ENCODE measurements at regions not wholly inside any gene's neighbourhood (a gene's known extent, or its start where the extent isn't known, plus 50 kb on each side); places are given as distances from the start of the nearest gene placed in this dataset.

DNA sequence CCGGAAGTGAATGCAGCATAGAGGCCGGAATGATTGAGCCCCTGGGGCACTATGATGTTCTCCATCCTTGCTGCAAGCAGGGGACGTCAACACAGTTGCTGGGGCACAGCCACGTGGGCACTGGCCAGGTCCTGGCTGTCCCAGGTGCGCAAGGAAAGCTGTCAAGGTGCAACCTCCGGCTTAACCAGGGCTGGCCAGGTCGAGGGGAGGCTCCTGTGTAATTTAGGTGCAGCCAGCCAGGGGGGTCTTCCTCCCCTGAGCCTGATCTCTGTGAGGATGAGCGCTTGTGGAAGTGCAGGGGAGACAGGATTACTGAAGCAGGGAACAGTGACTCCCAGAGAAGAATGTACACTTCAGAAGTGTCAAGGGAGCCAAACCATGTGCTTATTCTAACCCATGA is 852.8 kb upstream of the TMEM132C start:
- DNase-seq (ENCODE audit: low spot score), result no peak

DNA sequence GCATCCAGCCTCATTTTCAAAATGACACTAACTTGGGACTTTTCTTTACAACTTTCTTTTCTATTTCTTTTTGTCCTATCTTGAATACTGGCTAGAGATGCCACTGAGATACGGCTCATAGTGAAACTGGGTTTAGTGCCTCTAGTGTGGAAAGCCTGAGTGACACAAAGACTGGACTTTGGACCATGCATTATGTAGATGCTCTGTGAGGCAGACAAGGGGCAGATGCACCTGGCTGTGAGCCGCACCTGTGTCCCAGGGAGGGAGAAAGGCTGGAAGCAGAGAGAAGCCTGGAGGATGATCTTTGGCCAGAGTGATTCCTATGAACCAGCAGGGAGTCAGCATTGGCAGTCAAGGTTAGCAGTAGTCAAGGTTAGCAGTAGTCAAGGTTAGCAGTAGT is 852.3 kb upstream of the TMEM132C start:
- no peak for DNase-seq (ENCODE audit: low spot score)

DNA sequence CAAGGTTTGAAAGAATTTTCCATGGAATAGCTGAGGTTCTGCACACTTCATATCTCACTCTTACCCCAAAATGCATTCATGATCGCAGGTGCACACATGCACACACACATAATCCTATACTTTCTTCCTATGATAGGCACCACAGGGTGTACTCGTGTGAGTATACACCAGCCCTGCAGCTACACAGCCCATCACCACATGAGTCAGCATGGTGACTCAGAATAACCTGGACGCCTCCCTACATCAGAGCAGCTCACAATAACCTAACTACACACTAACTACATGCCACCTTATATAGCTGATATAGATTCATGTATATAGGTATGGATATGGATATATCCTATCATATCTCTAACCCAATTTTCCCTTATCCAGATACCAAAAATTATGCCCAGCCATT is 850.2 kb upstream of the TMEM132C start:
- DNase-seq (ENCODE audit: low spot score), result no peak

DNA sequence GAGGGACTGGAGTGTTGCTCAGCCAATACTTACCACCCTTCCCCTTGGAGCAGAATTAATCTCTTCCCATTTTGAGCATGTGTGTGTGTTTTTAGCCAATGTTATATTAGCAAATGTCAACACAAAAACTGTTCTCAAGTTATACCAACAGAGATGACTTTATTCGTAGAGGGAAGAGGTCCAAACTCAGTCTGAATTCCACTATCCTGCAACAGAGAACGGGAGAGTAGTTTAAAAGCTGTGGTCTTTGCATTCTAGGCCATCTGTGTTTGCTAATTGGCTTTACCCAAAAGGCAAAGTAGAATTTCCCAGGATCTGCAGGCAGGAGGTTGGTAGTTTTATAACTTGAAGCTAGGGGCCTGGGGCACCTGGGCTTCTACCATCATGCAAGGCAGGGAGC is 847.9 kb upstream of the TMEM132C start:
- DNase-seq (ENCODE audit: low spot score), result no peak

DNA sequence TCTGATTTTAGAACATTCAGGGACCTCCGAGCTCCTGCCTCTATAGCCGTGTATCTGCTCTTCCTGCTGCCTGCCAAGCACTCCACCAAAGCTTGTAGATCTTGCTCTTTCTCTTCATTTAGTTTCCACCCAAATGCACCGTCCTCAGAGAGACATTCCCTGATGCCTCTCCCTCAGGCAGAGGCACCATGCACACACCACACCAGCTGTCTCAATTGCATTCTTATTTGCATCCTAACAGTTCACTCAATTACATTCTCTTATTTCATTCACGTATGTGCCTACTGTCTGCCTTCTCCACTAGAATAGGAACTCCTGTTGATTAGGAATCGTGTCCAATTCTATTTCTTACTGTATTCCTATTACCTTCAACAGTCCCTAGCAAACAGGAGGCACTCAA is 845.4 kb upstream of the TMEM132C start:
- no peak for DNase-seq (ENCODE audit: low spot score)

DNA sequence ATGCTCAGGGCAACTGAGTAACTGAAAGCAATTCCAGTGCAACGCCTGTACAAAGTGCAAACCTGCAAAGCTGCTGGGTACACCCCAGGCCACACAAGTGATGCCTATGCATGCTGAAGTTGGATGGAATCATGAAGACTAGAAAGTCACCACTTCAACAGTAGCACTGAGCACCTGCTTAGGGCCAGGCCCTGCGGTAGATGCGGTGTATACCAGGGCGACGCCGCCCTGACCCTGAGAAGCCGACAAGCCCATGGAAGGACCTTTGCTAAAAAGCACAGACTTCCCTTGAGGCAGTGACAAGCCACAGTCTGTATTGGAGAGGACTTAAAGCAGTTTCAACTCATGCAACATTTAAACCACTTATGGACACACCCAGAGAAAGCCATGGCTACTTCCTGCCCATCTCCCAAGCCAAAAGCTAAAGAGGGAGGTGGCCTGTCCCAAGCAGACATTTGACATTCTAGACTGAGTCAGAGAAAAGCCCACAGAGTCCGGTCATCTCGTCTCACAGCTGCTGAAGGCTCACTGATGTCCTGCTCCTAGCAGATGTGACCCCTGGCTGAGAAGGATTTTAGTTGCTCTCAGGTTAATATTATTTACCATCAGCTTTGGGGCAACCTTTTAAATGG is 843.9 kb upstream of the TMEM132C start:
- no peak for DNase-seq (ENCODE audit: low spot score)

DNA sequence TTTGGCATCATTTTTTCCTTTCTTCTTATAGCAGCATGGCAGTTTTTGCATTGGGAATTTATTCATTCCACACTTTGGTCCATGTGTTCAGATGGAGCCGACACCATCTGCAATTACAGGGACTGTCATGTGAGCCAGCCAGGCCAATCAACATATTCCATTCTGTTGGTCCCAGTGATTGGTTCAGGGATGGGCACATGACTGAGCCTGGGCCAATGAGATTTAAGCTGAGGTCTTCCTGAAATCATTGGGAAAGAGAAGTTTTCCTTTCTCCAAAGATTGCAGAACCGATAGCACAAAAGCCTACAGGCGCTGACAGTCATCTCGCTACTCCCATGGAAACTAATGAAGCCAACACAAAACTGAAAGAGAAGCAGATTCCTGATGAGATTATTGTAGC is 841.5 kb upstream of the TMEM132C start:
- no peak for DNase-seq (ENCODE audit: low spot score)

DNA sequence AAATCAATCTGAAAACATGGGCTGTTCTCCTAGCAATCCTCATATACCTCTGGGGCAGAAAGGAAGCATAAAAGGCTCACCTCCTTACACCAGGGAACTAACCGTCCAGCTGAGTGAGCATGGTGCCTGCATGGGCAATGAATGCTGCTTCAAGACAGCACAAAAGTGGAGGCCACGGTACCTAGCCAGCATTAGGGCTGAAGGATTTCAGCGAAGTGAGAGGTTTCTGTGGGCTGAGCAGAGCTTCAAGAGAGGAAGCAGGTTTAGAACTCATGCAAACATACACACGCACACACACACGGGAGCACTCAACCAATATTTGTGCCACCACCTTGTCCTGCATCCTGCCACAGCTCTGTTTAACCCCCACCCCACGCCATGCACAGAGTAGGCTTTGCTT is 838.5 kb upstream of the TMEM132C start:
- DNase-seq (ENCODE audit: low spot score), result no peak

DNA sequence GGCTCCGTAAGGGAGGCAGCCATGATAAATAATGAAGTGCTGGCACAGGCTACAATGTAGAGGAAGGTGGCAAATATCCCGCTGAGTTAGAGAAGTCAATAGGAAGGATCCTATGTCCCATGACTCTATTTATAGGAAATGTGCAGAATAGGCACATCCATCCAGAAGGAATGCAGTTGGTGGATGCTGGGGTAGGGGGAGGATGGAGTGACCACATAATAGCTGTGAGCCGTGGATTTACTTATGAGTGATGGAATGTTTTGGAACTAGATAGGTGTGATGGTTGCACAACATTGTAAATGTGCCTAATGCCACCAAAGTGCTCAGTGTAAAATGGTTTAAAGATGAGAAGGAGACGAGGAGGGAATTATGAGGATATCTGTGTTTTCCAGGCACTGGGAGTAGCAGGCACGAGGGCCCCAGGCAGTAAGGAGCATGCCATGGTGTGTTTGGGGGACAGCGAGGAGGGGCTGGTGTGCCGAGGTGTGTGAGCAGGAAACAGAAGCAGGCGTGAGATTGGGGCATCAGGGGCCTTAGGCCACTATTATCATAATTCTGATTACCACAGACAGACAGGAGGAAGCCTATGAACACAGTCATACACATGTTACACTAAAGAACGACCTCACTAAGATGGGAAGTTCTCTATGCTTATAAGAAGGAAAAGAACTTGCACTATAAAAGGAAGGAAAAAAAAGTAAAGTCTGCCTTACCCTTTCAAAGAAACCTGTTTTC is 837.3 kb upstream of the TMEM132C start:
- DNase-seq (ENCODE audit: low spot score), result no peak

DNA sequence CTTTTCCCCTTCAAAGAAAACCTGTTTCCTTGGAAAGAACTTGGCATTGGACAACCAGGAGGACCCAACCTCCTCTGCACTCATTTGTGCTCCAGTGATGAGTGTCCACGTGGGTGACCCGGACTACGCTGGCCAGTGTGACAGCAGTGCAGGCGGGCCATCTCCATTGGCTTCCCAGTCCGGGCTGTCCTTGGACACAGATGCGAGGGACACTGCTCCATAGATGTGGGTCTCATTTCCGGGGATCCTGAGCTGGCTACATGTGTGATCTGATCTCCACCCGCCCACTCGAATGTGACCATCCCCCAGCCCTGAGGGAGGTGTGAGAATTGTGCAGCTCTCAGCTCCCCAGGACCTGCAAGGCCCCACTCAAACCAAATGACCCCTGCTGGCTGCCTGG is 836.6 kb upstream of the TMEM132C start:
- DNase-seq (ENCODE audit: low spot score), result no peak

DNA sequence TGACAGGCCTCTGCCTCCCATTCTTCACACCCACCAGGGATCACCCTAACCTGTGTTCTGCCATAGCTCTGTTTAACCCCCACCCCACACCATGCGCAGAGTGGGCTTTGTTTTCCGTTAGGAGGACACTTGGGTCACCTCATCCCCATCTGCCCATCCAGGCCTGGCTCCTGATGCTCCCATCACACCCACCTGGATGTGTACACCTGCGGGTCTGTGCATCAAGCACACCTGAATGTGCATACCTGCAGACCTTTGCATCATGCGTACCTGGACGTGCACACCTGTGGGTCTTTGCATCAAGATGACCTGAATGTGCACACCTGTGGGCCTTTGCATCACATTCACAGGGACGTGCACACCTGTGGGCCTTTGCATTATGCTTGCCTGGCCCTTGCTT is 835.8 kb upstream of the TMEM132C start:
- DNase-seq (ENCODE audit: low spot score), result no peak

DNA sequence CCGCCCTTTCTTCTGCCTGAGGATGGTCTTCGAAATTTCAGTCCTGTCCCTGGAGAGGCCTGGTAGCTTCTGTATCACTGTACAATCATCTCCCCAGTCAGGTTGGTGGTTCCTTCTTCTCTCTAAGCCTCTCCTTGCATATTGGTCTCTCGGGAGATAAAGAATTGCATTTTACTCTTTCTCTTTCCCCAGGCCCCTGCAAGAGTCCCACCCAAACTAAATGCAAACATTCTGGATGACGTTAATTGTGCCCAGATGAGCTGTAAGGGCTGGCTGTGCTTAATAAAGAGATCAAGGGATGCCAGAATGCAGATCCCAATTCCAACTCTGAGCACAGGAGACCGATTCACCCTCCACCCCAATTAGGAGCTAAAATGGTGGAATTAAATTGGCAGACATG is 835.4 kb upstream of the TMEM132C start:
- no peak for DNase-seq (ENCODE audit: low spot score)

DNA sequence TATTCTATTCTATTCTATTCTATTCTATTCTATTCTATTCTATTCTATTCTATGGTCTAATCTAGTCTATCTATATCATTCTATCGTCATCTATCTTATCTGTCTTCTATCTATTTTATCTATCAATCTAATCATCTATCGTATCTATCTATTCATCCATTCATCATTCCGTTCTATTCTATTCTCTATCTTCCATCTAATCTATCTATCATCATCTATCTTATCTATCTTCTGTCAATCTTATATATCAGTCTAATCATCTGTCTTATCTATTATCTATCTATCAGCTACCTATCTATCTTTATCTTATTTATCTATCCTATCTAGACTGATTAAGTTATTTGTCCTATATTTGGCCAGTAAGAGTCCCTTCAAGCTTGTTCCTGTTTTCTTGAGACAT is 831.5 kb upstream of the TMEM132C start:
- DNase-seq (ENCODE audit: low spot score), result no peak

DNA sequence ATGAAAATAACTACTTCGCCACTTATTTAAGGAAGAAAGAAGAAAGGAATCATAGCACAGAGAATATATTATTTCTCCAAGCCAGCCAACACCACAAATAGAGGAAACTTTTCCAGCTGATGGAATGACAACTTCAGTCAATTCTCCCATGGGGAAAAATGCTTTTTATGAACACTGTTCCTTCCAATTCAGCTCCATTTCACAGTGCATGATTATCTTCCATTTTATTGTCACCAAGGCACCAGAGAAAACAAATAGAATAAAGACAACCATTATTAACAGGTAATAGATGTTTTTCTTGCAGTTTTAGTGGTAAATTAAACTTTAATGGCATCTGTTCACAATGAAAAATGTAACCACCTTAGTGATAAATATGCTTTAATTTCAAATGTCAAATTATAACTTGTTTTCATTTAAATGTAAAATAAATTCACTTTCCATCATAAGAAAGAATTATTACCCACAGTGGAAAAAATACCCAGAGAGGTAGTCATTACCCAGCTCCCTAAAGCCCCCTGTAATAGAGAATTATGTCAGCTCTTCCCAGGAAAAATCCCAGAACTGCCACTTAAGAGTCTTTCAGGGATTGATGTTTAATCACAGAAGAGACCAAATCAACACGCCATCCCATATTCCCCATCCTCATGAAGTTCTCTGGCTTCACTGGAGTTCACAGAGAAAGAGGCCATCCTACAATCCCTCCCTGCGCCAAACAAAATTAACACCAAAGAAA is 828.3 kb upstream of the TMEM132C start:
- DNase-seq (ENCODE audit: low spot score), result no peak

DNA sequence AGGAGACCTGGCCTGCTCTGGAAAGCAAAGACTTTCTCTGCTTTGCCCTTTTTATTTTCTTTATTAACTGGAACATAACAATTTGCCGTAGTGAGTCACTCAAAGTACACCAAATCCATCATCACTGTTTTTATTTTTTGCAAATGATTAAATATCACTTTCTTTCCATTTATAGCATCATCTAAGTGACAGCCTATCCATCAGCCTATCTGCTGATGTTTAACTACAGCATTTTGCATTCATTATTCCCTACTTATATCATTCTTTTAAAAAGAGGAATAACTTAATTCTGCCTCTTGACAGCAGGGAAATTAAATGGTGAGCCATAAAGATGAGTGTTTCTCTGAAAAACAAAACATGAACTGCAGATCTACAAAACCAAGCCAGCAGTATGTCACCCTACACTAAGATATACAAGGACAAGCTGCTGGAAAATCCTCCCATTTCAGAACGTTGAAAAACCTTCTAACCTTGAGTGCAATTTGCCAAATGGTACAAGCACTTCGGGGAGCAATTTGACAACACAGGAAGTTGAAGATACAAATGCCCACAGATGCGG is 821.3 kb upstream of the TMEM132C start:
- no peak for DNase-seq (ENCODE audit: low spot score)

DNA sequence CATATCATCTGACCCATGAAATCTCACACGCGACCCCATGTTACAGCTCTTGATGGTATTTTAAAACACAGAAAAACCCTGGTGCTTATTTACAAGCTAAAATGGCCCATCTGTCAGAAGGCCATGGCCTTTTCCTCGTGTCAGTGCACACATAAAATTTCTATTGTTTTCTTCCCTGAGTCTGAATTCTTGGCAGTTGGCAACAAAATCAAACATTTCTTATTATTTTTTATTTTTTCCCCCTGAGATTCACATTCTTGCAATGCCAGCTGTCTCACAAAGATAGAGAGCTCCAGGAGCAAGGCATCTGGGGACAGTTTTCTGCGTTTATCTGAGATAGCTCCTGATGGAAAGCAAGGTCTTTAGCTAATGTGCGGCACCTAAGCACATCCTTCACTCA is 818.1 kb upstream of the TMEM132C start:
- DNase-seq (ENCODE audit: low spot score), result no peak

DNA sequence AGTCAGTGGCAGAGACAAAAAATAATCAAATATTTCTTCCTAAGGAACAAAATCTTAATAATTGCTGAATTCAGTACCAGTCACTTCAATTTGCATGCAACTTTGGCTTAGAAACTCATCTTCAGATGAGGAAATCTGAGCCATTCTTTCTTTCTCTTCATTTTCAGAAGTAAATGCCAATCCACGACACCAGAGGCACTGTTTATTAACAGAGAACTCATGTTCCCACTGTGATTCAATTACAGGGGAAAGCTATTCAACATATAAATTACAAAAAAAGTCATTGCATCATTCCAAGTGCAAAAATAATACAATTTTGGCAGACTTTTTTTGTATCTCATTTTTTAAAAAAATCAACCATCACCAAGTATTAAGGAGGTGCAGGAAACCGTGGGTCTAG is 816.1 kb upstream of the TMEM132C start:
- DNase-seq (ENCODE audit: low spot score), result no peak

DNA sequence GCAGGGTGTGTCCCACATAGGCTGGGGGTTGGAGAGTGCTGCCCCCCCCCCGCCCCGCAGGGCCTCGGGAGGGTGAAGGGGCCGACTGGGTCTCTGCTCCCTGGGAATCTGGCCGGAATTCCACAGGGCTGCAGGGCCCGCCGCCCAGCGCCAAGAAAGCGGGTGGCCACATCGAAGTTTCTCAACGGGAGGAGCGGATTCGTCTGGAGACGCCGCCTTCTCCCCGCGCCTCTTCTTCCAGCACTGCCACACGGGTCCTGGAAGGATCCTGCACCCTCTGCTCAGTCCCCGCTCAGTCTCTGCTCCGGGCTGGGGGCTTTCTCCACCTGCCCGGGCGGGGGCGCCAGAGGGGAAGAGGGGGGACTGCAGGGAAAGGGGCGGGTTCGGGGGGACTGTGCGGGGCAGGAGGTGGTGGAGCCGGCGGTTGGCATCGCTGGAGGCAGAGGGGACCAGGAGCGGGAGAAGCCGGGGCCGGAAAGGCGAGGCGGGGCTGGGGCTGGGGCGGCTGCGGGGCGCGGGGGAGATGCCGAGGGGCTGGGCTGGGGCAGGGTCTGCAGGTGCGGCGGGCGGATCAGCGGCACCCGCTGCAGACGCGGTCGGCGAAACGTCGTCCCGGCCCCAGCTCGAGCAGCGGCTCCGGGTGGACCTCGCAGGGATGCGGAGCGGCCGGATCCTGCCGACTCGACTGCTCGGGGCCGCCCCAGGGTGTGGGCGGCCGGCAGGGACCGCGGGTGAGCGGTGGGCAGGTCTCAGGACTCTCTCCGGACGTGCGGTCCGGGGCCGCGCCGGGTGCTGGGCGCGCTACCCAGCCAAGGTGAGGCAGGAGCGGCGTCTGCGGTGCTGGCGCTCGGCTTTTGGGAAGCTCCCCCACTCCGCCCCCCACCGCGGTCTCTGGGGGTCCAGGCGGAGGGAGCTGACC is 811.4 kb upstream of the TMEM132C start:
- DNase-seq (ENCODE audit: low spot score), result no peak

DNA sequence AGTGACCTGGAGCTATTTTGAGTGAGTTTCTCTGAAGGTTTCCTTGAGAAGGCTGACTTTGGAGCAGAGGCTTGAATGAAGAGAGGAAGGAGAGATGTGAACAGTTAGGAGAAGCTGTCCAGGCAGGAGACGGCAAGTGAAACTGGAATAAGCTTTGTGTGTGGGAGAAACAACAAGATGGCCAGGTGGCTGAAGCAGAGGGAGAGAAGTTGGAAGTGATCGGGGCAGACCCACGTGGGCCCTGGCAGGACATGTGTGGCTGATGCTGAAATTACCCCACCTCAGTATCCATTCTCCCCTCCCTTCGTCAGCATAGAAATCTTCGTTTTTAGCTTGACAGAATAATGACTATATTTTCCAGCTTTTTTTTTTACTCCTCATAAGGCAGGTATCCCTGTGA is 809.2 kb upstream of the TMEM132C start:
- DNase-seq (ENCODE audit: low spot score), result no peak

DNA sequence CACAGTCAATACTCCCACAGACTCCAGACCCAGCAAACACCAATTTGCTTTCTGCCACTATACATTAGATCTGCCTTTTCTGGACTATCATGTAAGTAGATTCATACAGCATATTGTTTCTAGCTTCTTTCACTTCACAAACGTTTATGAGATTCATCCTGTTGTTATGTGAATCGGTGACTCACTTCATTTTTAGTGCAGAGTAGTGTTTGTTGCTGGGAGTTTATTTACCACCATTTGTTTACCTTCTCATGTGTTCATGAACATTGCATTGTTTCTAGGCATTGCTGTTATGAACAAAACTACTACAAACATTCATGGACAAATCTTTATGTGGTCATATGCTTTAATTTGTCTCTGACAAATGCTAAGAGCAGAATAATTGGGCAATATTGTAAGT is 807.8 kb upstream of the TMEM132C start:
- DNase-seq (ENCODE audit: low spot score), result no peak

DNA sequence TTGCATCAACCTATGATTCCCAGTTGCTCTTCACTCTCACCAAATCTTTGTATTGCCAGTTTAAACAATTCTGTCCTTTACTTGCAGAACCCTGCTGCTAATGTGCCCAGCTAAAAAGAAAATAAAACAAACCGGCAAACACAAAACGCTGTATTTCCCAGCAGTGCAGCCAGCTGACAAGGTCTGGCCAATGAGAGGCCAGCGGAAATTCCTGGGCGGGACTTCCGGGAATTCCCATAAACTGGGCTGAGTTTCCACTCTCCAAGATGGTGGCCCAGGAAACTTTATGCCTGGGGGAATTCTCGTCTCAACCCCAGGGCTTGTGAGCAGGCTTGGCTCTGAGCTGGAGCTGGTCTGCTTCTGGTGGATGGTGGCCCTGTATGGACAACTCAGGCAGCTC is 807.3 kb upstream of the TMEM132C start:
- DNase-seq (ENCODE audit: low spot score), result no peak

DNA sequence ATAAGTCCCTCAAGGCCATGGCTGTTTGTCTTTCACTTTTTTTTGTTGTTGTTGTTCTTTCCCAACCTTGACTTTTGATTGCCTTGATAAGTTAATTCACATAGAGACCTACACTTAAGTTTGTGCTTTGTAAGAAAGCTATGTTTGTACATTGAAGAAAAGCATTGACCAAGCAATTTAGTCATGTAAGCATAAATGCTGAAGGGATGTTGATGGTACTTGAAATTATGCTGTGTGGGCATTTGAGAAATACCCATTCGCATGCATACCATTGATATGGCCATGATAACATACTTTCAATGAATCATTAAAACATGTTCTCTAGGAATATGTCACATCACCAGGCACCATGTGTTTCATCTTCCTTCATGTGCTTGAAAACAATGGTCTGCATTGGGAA is 803.7 kb upstream of the TMEM132C start:
- DNase-seq (ENCODE audit: low spot score), result no peak
